ENCODE measurements at regions not wholly inside any gene's neighbourhood (a gene's known extent, or its start where the extent isn't known, plus 50 kb on each side); places are given as distances from the start of the nearest gene placed in this dataset.

DNA sequence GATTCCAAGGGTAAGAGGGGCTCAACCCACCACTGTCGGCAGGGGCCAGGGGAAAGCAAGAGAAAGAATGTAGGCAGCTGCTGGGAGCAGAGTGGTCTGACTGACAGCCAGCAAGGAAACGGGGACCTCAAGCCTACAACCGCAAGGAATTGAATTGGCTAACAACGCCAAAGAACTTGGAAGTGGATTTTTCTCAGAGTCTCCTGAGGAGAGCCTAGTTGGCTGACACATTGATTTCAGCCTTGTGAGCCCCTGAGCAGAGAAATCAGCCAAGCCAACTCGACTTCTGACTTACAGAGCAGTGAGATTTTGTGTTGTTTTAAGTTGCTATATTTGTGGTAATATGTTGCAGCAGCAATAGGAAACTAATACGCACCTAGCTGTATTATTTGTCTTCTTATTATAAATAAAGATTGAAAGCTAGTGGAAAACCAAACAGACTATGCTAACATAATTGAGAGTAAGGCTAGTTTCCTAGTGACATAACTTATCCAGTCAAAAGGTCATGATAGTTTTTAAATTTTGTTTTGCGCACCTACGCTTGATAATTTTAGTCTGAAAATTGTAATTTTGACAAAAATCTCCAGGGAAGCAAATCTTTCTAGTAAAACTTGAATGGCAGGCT, 145.8 kb upstream of the HCCS start:
- Histone ChIP-seq H3K9me3 (ENCODE audit: control insufficient read depth, insufficient read depth, low read length) (no peaks in the 10 kb centered on the region), H3K79me2 (ENCODE audit: control insufficient read depth, low read length) (no peaks in the 10 kb centered on the region), H4K20me1 (ENCODE audit: control insufficient read depth, insufficient read depth, low read depth, low read length) (no peaks in the 10 kb centered on the region), H3K4me3 (ENCODE audit: low read length) (no peak overlapping the region), H3F3A (ENCODE audit: control insufficient read depth, insufficient read depth) (no peaks in the 10 kb centered on the region), H3K4me1 (ENCODE audit: control insufficient read depth, low read length) (no peaks in the 10 kb centered on the region), H3K9me2 (replicated peaks; ENCODE audit: control insufficient read depth, low read length) (no peaks in the 10 kb centered on the region), H3K36me3 (ENCODE audit: control insufficient read depth, low read length) (no peaks in the 10 kb centered on the region), H3K4me2 (ENCODE audit: low read length) (no peak overlapping the region), H3K27me3 (ENCODE audit: control insufficient read depth, low read length) (no peaks in the 10 kb centered on the region), H3K27ac (ENCODE audit: low read depth, low read length) (no peak overlapping the region)
- TF ChIP-seq EZH2phosphoT487 (IDR thresholded peaks at IDR 0.05; ENCODE audit: borderline replicate concordance, low read length), result no peak
- no peak for TF ChIP-seq CTCF (IDR thresholded peaks at IDR 0.05; ENCODE audit: low read depth, low read length, poor library complexity, severe bottlenecking)

- H3K27me3 ChIP-seq (ENCODE audit: control insufficient read depth, low read length), result no peaks in the 10 kb centered on the region
- no peaks in the 10 kb centered on the region for H3K36me3 ChIP-seq (ENCODE audit: control insufficient read depth, low read length)
- H3K79me2 ChIP-seq (ENCODE audit: control insufficient read depth, low read length), result no peaks in the 10 kb centered on the region
- H3K9me2 ChIP-seq (replicated peaks; ENCODE audit: control insufficient read depth, low read length), result no peaks in the 10 kb centered on the region
- H3K4me2 ChIP-seq (ENCODE audit: low read length), result no peak overlapping the region
- TF ChIP-seq EZH2phosphoT487 (IDR thresholded peaks at IDR 0.05; ENCODE audit: borderline replicate concordance, low read length) (no peak), CTCF (IDR thresholded peaks at IDR 0.05; ENCODE audit: low read depth, low read length, poor library complexity, severe bottlenecking) (no peak)
- no peaks in the 10 kb centered on the region for H3F3A ChIP-seq (ENCODE audit: control insufficient read depth, insufficient read depth)
- H3K27ac ChIP-seq (ENCODE audit: low read depth, low read length), result no peak overlapping the region
- no peaks in the 10 kb centered on the region for H4K20me1 ChIP-seq (ENCODE audit: control insufficient read depth, insufficient read depth, low read depth, low read length)
- no peaks in the 10 kb centered on the region for H3K9me3 ChIP-seq (ENCODE audit: control insufficient read depth, insufficient read depth, low read length)
- H3K4me1 ChIP-seq (ENCODE audit: control insufficient read depth, low read length), result no peaks in the 10 kb centered on the region
- H3K4me3 ChIP-seq (ENCODE audit: low read length), result no peak overlapping the region
Measured at GRCh38 chrX:10966057-10966456, 145.1 kb upstream of the HCCS start.

- TF ChIP-seq EZH2phosphoT487 (IDR thresholded peaks at IDR 0.05; ENCODE audit: borderline replicate concordance, low read length) (no peak), CTCF (IDR thresholded peaks at IDR 0.05; ENCODE audit: low read depth, low read length, poor library complexity, severe bottlenecking) (no peak)
- Histone ChIP-seq H3K4me2 (ENCODE audit: low read length) (no peak overlapping the region), H3K79me2 (ENCODE audit: control insufficient read depth, low read length) (no peaks in the 10 kb centered on the region), H3K4me3 (ENCODE audit: low read length) (no peak overlapping the region), H4K20me1 (ENCODE audit: control insufficient read depth, insufficient read depth, low read depth, low read length) (no peaks in the 10 kb centered on the region), H3K36me3 (ENCODE audit: control insufficient read depth, low read length) (no peaks in the 10 kb centered on the region), H3K9me2 (replicated peaks; ENCODE audit: control insufficient read depth, low read length) (no peaks in the 10 kb centered on the region), H3K27ac (ENCODE audit: low read depth, low read length) (no peak overlapping the region), H3F3A (ENCODE audit: control insufficient read depth, insufficient read depth) (no peaks in the 10 kb centered on the region), H3K4me1 (ENCODE audit: control insufficient read depth, low read length) (no peaks in the 10 kb centered on the region), H3K9me3 (ENCODE audit: control insufficient read depth, insufficient read depth, low read length) (no peaks in the 10 kb centered on the region), H3K27me3 (ENCODE audit: control insufficient read depth, low read length) (no peaks in the 10 kb centered on the region)
Measured at GRCh38 chrX:10971176-10971575, 140.0 kb upstream of the HCCS start.

All from DOHH2 (cell line).